Type B pancreatic cell (in vitro differentiated cells): ENCODE measurements at regions not wholly inside any gene's neighbourhood (a gene's known extent, or its start where the extent isn't known, plus 50 kb on each side); places are given as distances from the start of the nearest gene placed in this dataset.

ENCODE experiments used
- DNase-seq: peaks from one replicate; pipeline ENCODE4 v3.0.0; 2021; ENCODE audit warnings: mixed read lengths; ENCODE audit not compliant: unreplicated experiment; ENCODE audit errors: extremely low spot score
- H3K27ac Mint-ChIP-seq: 2 replicates; pipeline ENCODE4 v1.8.0; 2021; ENCODE audit warnings: mild to moderate bottlenecking, mixed read lengths
- H3K27me3 Mint-ChIP-seq: 2 replicates; pipeline ENCODE4 v1.8.0; 2021; ENCODE audit warnings: mixed read lengths
- H3K36me3 Mint-ChIP-seq: 2 replicates; pipeline ENCODE4 v1.8.0; 2021; ENCODE audit warnings: mixed read lengths
- H3K4me1 Mint-ChIP-seq: one replicate; pipeline ENCODE4 v1.8.0; 2021; ENCODE audit warnings: mixed read lengths; ENCODE audit not compliant: unreplicated experiment
- H3K4me3 Mint-ChIP-seq: 2 replicates; pipeline ENCODE4 v1.8.0; 2021; ENCODE audit warnings: mild to moderate bottlenecking, mixed read lengths
- H3K9me3 Mint-ChIP-seq: 2 replicates; pipeline ENCODE4 v1.8.0; 2021; ENCODE audit warnings: mixed read lengths
- TF ChIP-seq, protein P1 (sequence below): fragments of 200-600 bp; sonication (generic); conservative IDR thresholded peaks from 2 replicates; pipeline ENCODE4 v1.5.0; 2021; ENCODE audit warnings: antibody characterized with exemption, mild to moderate bottlenecking

DNA sequence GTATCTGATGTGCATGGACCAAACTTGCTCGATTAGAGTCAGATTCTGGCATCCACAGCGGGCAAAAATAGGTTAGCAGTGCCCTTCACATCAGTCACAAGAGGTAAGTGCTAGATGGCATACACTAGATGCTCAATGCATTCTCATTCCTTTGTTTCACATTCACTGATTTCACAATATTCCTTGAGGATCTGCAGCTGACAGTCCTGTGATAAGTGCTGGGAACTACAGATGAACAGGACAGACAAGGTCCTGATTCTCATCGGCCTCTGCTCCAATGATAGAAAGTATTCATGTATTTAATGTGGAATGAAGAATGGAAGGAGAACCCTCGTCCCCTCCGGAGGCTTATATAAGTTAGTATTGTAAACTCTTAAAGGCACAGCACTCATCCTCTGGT is 96.8 kb upstream of the SERPINE2 start:
- DNase-seq = no peak
- peaks cover 39% of the 10 kb centered on the region for H3K27me3 Mint-ChIP-seq
- TF ChIP-seq, protein P1, sequence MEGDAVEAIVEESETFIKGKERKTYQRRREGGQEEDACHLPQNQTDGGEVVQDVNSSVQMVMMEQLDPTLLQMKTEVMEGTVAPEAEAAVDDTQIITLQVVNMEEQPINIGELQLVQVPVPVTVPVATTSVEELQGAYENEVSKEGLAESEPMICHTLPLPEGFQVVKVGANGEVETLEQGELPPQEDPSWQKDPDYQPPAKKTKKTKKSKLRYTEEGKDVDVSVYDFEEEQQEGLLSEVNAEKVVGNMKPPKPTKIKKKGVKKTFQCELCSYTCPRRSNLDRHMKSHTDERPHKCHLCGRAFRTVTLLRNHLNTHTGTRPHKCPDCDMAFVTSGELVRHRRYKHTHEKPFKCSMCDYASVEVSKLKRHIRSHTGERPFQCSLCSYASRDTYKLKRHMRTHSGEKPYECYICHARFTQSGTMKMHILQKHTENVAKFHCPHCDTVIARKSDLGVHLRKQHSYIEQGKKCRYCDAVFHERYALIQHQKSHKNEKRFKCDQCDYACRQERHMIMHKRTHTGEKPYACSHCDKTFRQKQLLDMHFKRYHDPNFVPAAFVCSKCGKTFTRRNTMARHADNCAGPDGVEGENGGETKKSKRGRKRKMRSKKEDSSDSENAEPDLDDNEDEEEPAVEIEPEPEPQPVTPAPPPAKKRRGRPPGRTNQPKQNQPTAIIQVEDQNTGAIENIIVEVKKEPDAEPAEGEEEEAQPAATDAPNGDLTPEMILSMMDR = no peak
- H3K4me1 Mint-ChIP-seq = no peaks in the 10 kb centered on the region
- H3K9me3 Mint-ChIP-seq = peaks cover 10% of the 10 kb centered on the region
- peaks cover 4% of the 10 kb centered on the region for H3K36me3 Mint-ChIP-seq
- H3K27ac Mint-ChIP-seq = no peak overlapping the region
- no peak overlapping the region for H3K4me3 Mint-ChIP-seq

DNA sequence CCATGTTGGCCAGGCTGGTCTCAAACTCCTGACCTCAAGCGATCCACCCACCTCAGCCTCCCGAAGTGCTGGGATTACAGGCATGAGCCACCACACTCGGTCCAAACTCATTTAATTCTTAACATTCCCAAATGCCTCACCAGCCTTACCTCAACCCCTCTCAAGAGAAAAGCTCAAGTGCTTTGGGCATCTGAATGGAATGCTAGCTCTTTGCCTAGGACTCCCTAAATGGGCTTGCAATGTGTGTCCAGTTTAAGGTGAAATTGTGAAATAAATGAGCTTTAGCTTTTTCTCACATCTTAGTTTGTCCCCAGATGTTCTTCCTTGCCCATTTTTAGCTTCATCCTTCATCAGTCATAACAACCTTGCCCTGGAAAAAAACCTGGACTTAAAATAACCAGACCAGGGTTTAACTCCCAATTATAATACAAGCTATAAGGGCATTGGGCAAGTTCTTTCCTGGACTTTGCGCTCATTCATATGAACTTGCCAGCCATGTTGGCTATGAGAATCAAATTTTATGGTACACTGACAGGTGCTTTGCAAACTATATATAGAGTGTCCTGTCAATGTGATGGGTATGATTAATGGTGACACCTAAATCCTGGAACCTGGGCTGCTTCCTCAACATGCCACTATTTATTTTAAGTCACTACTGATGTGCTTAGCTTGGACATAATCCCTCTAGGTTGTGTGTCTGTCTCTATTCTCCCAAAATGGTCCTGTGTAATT is 95.1 kb upstream of the SERPINE2 start:
- H3K4me1 Mint-ChIP-seq = no peaks in the 10 kb centered on the region
- H3K4me3 Mint-ChIP-seq = no peak overlapping the region
- TF ChIP-seq, protein P1 = no peak
- H3K27ac Mint-ChIP-seq = no peak overlapping the region
- H3K36me3 Mint-ChIP-seq = peaks cover 4% of the 10 kb centered on the region
- H3K27me3 Mint-ChIP-seq = peaks cover 36% of the 10 kb centered on the region
- no peak for DNase-seq
- H3K9me3 Mint-ChIP-seq = peaks cover 10% of the 10 kb centered on the region

DNA sequence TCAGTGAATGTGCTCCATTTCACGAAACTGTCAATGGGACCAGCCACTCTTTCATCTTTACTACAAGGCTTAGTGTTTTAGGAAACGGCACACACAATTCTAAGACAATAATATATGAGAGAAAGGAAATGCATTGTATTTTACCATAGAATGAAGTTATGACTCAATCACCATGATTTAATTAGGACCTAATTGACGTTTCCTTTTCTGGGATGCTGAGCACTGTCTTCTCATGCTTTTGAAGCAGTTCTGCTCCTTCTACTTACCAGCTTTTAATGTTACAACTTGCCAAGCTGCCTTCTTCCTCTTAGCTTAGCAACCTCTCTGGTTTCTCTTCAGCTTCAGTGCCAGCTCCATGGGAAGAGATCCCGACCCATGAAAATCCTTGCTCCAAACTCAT is 94.3 kb upstream of the SERPINE2 start:
- Mint-ChIP-seq H3K36me3 (no peaks in the 10 kb centered on the region), H3K4me1 (no peaks in the 10 kb centered on the region), H3K27me3 (peaks cover 32% of the 10 kb centered on the region), H3K4me3 (no peak overlapping the region), H3K9me3 (peaks cover 4% of the 10 kb centered on the region), H3K27ac (no peak overlapping the region)
- DNase-seq = no peak
- TF ChIP-seq, protein P1 = no peak

DNA sequence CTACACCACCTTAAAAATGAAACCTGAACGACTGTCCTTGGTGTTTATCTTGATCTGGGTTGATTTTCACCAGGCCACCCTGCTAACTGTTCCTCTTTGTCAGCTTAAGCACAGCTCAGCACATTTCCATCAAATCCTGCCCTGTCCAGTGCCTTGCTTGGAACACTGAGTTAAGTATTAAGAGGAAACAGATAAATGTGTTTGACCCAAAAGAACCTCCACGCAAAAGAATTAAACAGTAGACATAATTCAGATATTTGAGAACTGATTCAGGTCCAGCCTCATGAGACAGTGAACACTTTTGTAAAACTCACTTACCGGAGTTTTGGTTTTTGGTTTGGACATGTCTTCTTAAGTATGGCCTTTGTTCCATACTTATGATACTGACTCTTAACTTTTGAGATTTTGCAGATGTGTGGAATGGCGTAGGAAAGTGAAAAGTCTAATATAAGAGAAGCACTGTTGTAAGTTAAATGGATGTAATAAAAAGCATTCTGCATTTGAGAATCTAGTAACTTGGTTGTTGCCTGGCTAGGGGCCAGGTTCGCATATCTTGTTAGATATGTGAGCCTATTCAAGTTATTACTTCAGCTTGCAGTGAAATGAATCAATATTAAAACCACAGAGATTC is 88.9 kb upstream of the SERPINE2 start:
- no peaks in the 10 kb centered on the region for H3K9me3 Mint-ChIP-seq
- no peak overlapping the region for H3K27ac Mint-ChIP-seq
- DNase-seq = no peak
- peaks cover 14% of the 10 kb centered on the region for H3K27me3 Mint-ChIP-seq
- H3K4me1 Mint-ChIP-seq = peaks cover 6% of the 10 kb centered on the region
- no peaks in the 10 kb centered on the region for H3K36me3 Mint-ChIP-seq
- H3K4me3 Mint-ChIP-seq = no peak overlapping the region
- TF ChIP-seq, protein P1 = no peak

DNA sequence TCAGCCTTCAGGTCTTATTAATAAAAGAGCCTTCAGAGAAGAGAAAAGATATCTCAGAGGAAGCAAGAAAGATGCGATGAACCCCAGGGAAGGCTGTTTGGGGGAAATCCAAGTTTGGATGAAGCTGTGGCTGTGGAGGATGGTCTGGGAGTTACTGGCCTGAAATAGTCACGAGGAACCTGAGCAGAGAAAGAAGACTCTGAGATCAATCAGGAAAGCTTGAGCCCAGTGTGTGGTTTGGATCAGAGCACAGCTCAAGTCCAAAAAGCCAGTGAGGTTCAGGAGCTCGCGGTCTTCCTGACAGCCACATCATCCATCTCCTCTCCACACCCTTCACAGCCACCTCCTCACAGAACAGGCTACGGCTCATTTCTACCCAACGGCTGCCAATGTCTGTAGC is 87.4 kb upstream of the SERPINE2 start:
- no peak overlapping the region for H3K27ac Mint-ChIP-seq
- no peak overlapping the region for H3K4me3 Mint-ChIP-seq
- no peaks in the 10 kb centered on the region for H3K9me3 Mint-ChIP-seq
- peaks cover 3% of the 10 kb centered on the region for H3K27me3 Mint-ChIP-seq
- DNase-seq = no peak
- TF ChIP-seq, protein P1 = no peak
- H3K4me1 Mint-ChIP-seq = peaks cover 6% of the 10 kb centered on the region
- H3K36me3 Mint-ChIP-seq = no peaks in the 10 kb centered on the region
